Activated CD8-positive, alpha-beta memory T cell treated with anti-CD3 and anti-CD28 coated beads for 4 hours (primary cell): ENCODE measurements at regions not wholly inside any gene's neighbourhood (a gene's known extent, or its start where the extent isn't known, plus 50 kb on each side); places are given as distances from the start of the nearest gene placed in this dataset.

ENCODE experiments used
- DNase-seq, 2 donors: peaks; one replicate each; pipeline ENCODE4 v3.0.0-alpha.2; 2020; ENCODE audit warnings: low read depth in 2 of 2

DNA sequence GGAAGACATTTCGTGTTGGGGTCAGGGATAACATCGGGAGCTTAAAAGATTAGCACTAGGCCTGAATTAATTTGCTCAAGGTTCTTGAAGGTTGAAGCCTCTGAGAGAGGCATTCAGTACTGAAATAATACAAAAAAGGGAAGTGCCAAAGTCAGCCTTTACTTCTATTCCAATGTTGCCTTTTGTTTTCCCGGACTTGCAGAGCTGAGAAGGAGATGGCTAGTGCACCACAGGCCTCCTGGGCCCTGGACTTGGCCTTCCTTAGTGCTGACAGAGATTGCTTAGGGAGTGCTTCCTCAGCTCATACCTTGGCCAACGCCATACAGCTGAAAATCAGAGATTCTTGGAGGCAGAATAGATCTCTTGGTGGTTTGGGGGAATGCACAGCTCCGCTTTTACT, 333.6 kb upstream of the TBL1XR1 start:
- no peak for DNase-seq

DNA sequence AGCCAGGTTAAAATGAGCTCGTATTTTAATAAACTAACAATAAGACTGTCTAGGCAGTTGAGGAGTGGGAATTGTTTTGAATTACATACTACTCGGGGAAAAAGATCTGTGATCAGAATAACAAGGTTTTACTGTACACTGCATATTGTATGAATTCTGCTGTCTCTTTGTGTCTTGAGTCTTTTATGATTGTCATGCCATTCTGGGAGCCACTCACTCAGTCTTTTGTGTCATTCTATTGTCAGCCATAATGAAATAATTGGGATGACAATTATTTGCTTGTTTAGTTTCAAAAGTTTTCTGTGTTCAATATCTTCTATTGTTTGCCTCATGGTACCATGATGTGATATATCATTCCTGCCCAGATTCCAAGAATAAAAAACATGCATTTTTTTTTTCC, 339.6 kb upstream of the TBL1XR1 start:
- DNase-seq = no peak

DNA sequence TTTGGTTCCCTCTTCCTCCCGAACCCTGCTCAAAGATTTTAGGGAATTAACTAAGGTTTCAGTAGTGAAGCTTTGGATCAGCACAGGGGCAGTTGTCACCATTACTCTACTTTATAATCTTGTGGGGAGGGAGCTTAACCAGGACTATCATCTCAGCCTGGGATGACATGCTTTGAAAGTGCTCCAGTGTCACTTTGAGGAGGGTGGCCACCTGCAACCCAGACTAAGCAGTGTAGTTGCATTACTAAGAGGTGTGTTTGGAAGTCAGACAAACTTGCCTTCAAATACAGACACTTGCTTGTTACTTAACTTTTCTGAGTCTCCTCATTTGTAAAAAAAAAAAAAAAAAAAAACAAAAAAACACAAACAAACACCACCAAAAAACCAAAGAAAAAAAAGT, 340.3 kb upstream of the TBL1XR1 start:
- no peak for DNase-seq

DNA sequence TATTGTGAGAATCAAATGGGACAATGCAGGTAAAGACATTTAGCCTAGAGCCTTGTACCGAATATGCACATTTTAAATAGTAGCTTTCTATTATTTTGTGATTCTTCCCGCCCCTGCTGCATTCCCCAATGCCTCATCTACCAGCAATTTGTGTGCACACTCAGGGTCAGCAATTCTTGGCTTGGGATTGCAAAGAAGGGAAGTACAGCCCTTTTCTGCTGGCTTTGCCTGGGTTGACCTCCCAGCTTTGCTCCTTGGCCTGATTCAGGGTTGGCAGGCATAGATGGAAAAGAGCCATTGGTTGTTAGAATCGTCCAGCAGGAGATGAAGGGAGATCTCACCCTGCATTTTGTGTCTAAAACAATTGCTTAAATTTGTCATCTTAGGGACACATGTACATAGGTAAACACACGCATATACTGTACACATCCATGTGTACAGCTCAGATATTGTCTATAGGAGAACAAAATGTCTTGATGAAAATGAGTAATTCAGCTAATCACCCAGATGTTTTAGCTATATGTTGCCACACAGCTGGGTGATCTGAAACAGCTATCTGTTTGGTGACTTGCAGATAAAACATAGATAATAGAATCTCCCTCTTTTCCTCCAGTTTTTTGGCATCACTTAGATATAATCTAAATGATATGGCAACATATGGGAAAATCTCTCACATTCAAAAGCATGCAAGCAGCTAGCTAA, 340.9 kb upstream of the TBL1XR1 start:
- no peak for DNase-seq

DNA sequence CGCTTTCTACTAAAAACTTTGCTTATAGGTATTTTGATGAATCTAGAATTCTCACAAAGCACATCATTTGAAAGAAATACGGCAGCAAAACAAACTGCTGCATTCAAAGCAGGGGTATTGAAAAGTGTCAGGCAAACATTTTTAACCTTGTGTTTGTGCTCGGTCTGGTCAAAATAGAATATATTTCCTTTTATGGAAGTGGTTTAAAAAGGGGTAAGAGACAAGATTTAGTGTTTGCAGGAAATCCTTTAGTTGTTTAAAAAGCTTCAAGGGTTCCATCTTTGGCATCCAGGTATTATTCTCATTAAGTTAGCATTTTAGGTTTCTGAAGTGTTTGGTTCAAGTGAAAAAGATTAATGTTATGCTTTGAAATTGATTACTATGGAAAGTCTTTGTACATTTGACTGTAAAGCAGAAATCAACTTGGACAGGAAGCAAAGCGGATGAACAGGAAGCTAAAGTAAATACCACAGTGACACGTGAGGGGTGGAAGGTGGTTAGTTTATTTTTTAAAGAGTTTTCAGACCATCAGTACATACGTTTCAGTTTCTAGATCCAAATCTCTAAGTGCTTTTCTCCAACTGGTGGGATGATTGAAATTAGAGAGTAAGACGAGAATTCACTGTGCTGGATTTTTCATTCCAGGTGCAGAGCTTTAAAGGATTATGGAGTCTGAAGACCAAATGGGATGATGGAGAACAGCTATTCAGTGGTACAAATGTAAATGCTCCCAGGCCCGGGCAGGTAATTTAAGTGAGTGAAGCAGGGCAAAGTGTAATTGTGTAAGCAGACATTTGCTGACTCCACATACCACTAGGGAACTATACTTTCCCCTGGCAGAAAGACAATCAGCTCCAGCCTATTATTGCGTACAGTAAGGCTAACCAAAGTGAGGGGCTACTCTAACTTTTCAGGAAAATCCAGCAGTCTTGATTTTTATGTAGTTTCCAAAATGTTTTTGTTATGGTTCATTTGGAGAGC, 341.8 kb upstream of the TBL1XR1 start:
- no peak for DNase-seq

DNA sequence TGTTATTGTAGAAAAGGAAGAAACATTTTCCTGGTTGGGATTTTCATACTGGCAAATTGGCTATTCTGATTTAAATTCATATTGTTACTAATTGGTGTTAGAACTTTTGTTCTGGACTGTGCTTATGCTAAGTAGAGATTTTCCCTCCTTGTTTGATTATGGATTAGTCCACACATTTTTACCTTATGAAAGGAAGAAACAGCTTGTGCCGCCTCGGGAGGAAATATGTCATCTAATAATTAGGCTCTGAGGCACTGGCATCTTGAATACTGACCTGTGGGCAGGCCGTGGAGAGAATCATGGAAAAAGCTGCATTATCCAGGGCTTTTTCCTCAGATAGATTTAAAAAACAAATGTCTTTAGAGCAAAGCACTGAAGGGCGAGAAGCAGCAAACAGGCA, 344.3 kb upstream of the TBL1XR1 start:
- DNase-seq = no peak

DNA sequence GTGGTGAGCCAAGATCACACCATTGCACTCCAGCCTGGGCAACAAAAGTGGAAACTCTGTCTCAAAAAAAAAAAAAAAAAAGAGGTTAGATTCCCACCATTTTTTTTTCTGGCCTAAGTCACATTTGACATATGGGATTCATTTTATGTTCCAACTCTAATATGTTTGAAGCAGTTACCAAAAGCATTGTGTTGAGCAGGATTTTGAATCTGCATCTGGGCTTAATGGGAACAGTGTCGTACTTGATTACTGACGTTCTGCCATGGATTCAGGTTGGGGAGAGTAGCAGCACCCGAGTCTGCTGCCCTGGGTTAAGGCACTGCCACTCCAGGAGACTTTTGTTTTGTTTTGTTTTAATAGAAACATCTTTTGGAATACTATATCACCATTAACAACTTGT, 348.7 kb upstream of the TBL1XR1 start:
- no peak for DNase-seq

DNA sequence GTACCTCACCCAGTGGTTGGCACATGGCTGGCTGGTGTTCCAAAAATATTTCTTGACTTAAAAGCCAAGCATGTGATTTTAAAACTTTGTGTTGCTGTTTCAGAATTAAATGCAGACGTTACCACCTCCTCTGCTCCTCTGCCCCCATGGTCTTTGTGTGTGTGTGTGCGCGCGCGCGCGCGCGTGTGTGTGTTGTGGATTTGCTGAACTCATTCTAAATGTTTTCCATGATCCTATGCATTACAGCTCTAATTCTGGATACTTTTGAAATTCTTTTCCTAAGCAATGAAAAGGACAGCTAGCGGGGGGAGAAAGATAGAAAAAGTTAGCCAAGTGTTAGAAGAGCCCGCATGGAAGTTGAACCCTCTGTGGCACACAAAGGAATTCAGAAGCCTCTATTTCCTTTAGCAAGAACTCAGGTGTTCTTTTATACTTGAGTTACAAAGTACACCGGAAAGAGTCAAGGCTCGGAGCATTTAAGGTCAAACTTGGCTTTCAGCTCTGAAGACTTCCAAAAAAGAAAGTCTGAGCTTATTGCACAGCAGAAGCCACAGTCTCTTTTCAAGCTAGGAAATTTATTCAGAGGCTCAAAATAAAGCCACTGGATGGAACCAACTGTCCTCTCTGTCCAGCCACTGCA, 350.5 kb upstream of the TBL1XR1 start:
- no peak for DNase-seq

DNA sequence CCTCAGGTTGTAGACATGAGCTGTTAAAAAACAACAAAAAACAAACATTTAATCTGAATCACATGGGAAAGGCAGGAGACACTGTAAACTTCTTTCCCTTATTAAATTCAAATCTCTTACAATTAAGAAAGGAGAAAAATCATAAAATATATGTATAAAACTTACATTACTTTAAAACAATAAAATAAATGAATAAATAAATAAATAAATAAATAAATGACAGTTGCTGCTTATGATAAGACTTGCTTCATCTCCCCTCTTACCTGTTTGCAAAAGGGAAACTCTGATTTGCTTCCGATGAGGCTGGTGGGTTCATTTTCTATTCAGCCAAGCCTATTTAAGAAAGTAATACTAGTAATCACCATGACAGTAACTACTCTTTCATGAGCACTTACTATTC, 353.4 kb upstream of the TBL1XR1 start:
- DNase-seq = no peak

DNA sequence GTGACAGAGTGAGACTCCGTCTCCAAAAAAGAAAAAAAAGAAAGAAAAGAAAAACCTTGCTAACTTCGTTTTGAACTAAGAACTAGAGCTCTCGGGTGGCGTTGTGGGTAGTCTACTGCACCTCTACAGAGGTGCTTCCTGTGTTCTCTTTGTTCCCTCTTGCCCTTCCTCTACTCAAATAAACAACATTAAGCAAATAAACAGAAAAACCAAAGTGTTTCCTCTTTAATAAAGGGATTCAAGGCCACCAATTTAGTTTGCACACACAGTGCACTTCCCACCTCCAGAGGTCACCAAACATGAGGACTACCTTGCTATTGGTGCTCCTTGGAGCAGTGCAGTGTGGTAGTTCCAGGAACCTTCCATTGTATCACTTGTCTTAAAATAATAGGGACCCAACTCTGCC, 354.2 kb upstream of the TBL1XR1 start:
- DNase-seq = no peak

DNA sequence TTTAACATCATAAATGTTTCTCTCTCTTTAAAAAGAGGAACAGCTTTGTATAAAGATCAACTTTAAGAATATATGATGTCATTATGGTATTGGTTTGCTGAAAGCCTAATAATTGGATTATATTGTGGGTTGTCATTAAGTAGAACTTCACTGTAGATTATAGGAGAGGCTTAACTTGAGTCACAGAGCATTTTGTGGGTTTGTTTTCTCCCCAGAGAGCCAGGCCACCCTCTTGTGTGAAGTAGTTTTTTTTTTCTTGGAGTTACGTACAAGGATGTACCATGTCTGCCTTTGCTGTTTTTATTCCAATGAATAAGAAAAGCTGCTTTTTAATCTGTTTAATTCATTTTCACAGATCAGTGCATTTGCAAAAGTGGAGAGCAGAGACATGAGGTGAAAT, 354.8 kb upstream of the TBL1XR1 start:
- no peak for DNase-seq

DNA sequence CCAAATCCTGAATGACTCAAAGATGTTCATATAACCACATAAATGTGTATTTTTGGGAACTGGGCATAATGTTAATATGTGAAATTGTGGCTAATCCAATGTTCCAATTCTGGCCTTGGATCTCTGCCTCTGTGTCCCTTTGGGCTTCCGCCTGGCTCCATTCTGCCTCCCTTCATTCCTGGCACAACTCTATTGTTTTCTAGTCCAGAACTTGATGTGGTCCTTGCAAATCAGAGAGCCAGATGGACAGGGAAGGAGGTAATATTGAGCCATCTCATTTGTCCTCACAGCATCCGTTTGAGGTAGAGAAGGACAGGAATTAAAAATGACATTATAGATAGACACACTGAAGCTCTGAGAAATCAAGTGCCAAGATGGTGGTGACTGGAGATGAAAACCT, 355.7 kb upstream of the TBL1XR1 start:
- no peak for DNase-seq

DNA sequence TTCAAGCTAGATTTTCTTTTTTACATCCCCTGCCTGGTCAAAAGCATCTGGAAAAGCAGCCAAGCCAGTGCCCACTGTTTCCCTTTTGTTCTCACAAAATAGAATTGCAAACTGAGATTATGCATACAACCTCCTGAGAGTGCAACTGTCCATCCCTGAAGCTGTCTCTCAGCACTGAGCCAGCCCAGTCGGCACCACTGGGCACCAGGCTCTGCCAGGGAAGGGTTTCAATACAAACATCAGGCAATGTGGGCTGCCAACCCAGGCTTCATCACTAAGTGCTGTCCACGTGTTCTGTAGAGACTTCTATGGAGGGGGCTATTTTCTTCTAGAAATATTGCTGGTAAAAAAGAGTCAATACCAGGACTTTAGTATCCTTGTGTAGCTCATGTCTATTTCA, 356.3 kb upstream of the TBL1XR1 start:
- DNase-seq = no peak

DNA sequence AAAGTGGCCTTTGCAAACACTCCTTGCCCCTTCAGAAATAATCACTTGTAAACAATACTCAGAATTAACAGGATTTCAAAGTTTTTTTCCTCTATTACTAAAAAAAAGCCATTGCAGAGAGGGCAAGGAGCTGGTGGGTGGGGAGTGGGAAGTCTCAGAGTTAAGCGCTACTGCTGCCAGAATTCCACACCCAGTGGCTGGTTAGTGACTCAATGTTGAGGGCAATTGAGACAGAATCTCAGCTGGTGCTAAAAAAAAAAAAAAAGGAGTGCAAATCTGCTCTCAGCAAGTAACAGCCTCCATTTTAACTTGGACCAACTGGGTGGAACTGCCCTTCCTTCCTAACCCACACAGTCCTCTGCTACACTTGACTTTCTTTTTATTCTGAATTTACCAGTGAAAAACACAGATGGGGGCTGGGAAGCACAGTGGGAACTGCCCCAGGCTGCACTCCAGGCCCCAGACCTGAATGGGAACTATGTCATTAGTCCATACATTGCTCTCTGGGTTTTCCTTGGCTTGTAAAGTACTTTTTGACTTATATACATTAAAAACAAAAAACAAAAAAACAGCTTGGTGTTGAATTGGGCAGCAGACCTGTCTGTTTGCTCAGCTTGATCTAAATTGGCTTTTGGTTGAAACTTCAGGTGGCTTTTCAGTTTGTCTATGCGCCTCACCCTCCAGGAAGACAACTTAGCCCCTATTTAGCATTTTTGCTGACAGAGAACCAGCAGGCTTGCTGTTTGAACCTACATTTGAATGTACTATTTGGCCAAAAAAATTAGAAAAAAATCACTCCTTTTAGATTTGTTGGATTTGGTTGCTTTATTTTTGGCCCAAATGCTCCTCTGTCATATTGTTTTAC, 357.8 kb upstream of the TBL1XR1 start:
- DNase-seq = no peak

DNA sequence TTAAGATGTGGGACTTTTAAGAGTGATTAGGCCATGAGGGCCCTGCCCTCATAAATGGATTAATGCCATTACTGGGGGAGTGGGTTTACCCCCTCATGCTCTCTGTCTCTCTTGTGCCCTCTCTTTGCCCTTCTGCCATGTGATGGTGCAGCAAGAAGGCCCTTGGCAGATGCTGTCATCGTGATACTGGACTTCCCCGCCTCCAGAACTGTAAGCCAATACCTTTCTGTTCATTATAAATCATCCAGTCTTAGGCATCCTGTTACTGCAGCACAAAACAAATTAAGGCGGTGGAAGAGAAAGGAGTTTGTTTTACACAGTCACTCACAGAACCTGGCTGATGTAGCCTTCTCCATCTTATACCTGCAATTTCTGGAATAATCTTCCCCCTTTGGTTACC, 360.3 kb upstream of the TBL1XR1 start:
- DNase-seq = no peak

DNA sequence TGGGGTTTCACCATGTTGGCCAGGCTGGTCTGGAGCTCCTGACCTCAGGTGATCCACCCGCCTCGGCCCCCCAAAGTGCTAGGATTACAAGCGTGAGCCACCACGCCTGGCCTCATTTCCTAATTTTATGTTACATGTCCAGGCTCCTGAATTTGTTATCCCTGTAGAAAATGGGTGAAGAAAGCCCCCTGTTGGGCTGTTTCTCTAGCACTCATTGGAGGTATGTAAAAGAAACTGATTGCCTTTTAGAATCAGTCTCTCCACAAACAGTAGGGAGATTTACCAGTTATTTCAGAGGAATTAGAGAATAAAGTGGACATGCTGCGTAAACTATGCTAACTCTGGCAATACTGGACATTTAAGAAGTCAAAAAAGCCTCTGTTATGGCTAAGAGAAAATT, 364.1 kb upstream of the TBL1XR1 start:
- no peak for DNase-seq

DNA sequence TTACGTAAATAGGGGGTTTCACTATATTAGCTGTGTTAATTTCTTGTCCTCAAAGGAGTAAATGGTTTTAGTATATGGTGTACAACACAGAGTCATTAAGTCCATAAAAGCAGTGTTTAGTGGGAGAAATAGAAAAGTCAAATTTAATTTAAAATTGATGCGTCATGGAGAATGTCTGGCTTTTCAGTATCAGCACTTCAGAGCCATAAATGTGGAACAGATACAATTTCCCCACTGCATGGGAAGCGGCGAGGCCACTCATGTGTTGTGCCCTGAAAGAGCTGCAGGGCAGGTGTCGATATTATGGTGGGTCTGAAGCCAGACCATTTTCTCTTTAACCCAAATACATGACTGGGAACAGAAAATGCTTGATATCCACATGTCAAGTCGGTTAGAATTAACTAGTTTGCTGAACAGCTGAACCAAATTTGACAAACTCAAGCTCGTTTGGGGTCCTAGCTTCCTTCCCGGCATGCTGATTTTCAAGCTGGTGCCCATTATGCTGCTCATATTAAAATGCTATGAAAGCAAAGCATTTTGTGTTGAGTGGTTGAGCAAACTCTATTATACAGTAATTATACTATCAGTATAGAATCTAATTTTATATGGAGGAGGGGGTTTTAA, 364.6 kb upstream of the TBL1XR1 start:
- DNase-seq = no peak

DNA sequence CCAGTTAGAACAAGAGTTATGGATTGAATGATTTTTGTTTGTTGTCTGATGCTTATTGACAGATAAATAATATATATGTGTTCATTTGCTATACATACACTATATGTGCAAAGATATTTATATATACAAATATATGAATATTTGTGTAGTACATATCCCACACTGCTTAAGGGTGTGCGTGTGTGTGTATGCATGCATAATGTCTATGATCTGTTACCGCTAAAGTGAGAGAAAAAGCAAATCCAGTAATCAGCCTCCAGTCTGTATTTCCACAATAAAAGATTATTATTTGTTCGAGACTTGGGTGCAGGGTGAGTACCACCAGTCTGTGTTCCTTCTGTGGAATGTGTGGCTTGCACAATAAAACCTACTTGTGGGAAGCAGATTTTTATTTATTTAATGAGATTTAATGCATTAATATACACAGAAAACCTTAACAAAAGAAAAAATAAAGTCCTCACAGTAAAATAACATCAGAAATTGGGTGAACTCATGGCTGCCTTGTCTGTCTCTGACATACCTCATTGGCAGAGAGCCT, 366.0 kb upstream of the TBL1XR1 start:
- no peak for DNase-seq

DNA sequence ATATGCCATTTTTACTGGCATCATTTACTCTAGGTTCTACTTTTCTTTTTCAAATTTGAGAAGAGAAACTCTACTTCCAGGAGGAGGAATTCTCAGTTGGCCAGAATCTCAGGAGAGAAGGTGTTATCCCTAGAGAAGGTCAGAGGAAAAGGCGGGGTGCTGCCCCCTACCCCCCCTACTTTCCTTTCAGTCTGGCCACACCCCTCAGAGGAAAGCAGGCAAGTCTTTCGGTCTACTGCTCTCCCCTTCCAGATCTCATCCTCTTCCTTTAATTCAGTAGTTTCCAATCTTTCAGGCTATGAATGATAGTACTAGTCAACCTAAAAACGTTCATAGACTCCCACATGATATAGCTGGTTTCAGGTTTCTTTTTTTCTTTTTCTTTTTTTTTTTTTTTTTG, 366.5 kb upstream of the TBL1XR1 start:
- DNase-seq = no peak

DNA sequence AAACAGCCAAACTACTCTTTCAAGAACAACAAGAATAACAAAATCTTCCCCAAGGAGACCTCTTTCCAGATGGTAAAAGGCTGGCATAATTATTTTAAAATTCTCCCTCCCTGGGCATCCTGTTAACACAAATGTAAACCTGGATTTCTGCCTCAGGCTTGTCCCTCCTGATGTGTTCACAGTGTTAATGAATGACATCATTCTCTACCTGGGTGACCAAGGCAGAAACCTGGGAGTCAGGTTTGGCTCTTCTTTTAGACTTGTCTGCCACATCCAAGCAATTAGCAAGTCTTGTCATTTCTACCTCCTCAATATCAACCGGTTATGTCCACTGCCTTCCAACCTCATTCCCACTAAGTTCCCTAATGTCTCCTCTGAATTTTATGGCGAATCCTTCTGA, 368.7 kb upstream of the TBL1XR1 start:
- no peak for DNase-seq

DNA sequence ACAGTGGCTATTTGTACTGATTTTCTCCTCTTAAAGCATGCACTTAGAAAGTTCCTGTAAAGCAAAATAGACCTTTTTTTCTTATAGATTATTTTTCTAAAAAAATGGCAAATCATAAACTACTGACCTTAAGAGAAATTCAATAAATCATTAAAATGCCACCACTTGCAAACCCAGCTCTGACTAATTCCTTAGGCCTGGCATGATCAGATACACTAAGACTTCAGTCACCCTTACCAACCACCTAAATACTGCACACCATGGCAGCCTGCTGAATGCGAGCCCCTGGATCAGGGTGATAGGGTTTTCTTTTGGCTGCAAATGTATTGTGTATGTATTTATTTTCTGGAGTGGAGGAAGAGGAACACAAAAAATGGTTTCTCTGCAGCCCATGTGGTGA, 370.6 kb upstream of the TBL1XR1 start:
- DNase-seq = no peak
